Neural cell (in vitro differentiated cells): ENCODE measurements at regions not wholly inside any gene's neighbourhood (a gene's known extent, or its start where the extent isn't known, plus 50 kb on each side); places are given as distances from the start of the nearest gene placed in this dataset.

Experiments used
- H2AFZ ChIP-seq: fragments of 200-600, 300-800 bp; sonication (generic), shearing (Covaris generic); 2 replicates; pipeline ENCODE4 v1.6.0; 2014; ENCODE audit warnings: low read depth, mild to moderate bottlenecking, antibody characterized with exemption, low read length, moderate library complexity
- H3F3A ChIP-seq: fragments of 200-600 bp; shearing (Covaris generic); 2 replicates; pipeline ENCODE4 v1.6.1; 2016; ENCODE audit warnings: mild to moderate bottlenecking, moderate library complexity, mixed read lengths, antibody characterized with exemption, low read length; ENCODE audit not compliant: insufficient read depth, poor library complexity, severe bottlenecking
- H3K27ac ChIP-seq: fragments of 200-600, 300-800 bp; sonication (generic), shearing (Covaris generic); 2 replicates; pipeline ENCODE4 v1.5.1; 2014; ENCODE audit warnings: mild to moderate bottlenecking, low read length, moderate library complexity
- H3K27me3 ChIP-seq: fragments of 300-800, 200-600 bp; sonication (generic), shearing (Covaris generic); 2 replicates; pipeline ENCODE4 v1.6.0; 2014; ENCODE audit warnings: mild to moderate bottlenecking, low read depth, low read length, moderate library complexity; ENCODE audit not compliant: insufficient read depth
- H3K36me3 ChIP-seq: fragments of 300-800, 200-600 bp; sonication (generic), shearing (Covaris generic); 2 replicates; pipeline ENCODE4 v1.5.1; 2014; ENCODE audit warnings: mild to moderate bottlenecking, antibody characterized with exemption, low read length, moderate library complexity; ENCODE audit not compliant: insufficient read depth
- H3K4me2 ChIP-seq: fragments of 300-800, 200-600 bp; sonication (generic), shearing (Covaris generic); 2 replicates; pipeline ENCODE4 v1.6.0; 2014; ENCODE audit warnings: mild to moderate bottlenecking, low read length
- H3K4me3 ChIP-seq: fragments of 300-800, 200-600 bp; sonication (generic), shearing (Covaris generic); 2 replicates; pipeline ENCODE4 v1.5.1; 2014; ENCODE audit warnings: mild to moderate bottlenecking, low read length, moderate library complexity
- H3K79me2 ChIP-seq: fragments of 200-600 bp; shearing (Covaris generic); replicated peaks from 2 replicates; pipeline ENCODE4 v1.6.0; 2014; ENCODE audit warnings: mild to moderate bottlenecking, low read length, moderate library complexity; ENCODE audit not compliant: insufficient read depth
- H3K9ac ChIP-seq: fragments of 300-800, 200-600 bp; sonication (generic), shearing (Covaris generic); 2 replicates; pipeline ENCODE4 v1.6.1; 2016; ENCODE audit warnings: mild to moderate bottlenecking, low read length, mixed read lengths
- H3K9me2 ChIP-seq: fragments of 200-600 bp; shearing (Covaris generic); 2 replicates; pipeline ENCODE4 v1.6.1; 2016; ENCODE audit warnings: mild to moderate bottlenecking, low read length, mixed read lengths; ENCODE audit not compliant: insufficient read depth
- H3K9me3 ChIP-seq: fragments of 200-600, 300-800 bp; sonication (generic), shearing (Covaris generic); 2 replicates; pipeline ENCODE4 v1.6.1; 2016; ENCODE audit warnings: mild to moderate bottlenecking, mixed run types, low read length, moderate library complexity, mixed read lengths
- H4K20me1 ChIP-seq: fragments of 200-600 bp; shearing (Covaris generic); 2 replicates; pipeline ENCODE4 v1.6.1; 2016; ENCODE audit warnings: mild to moderate bottlenecking, mixed run types; ENCODE audit not compliant: insufficient read depth
- CTCF ChIP-seq: fragments of 450-650 bp; IDR thresholded peaks from 2 replicates; pipeline ENCODE4 v1.5.1; 2014; ENCODE audit warnings: antibody characterized with exemption, mild to moderate bottlenecking, moderate library complexity; ENCODE audit not compliant: poor library complexity, severe bottlenecking
- EP300 ChIP-seq: fragments of 450-650 bp; conservative IDR thresholded peaks from 2 replicates; pipeline ENCODE4 v1.6.1; 2014; ENCODE audit warnings: antibody characterized with exemption, mild to moderate bottlenecking, moderate library complexity; ENCODE audit not compliant: poor library complexity, severe bottlenecking
- EZH2 ChIP-seq: fragments of 200-600, 300-800 bp; shearing (Covaris generic), sonication (generic); IDR thresholded peaks from 2 replicates; pipeline ENCODE4 v1.6.1; 2014; ENCODE audit warnings: antibody characterized with exemption, low read length, borderline replicate concordance, mild to moderate bottlenecking; ENCODE audit not compliant: insufficient read depth, poor library complexity, severe bottlenecking
- MXI1 ChIP-seq: fragments of 450-650 bp; conservative IDR thresholded peaks from 2 replicates; pipeline ENCODE4 v1.6.1; 2014; ENCODE audit warnings: antibody characterized with exemption, mild to moderate bottlenecking; ENCODE audit not compliant: poor library complexity, severe bottlenecking
- POLR2AphosphoS5 ChIP-seq: IDR thresholded peaks from 2 replicates; pipeline ENCODE4 v1.6.1; 2012
- RAD21 ChIP-seq: fragments of 450-650 bp; conservative IDR thresholded peaks from 2 replicates; pipeline ENCODE4 v1.6.1; 2014; ENCODE audit warnings: antibody characterized with exemption, mild to moderate bottlenecking, moderate library complexity
- REST ChIP-seq: IDR thresholded peaks from 2 replicates; pipeline ENCODE4 v1.6.1; 2012; ENCODE audit warnings: borderline replicate concordance
- SMC3 ChIP-seq: fragments of 450-650 bp; conservative IDR thresholded peaks from 2 replicates; pipeline ENCODE4 v1.6.1; 2014; ENCODE audit warnings: antibody characterized with exemption, mild to moderate bottlenecking, moderate library complexity; ENCODE audit not compliant: poor library complexity
- TAF1 ChIP-seq: IDR thresholded peaks from 2 replicates; pipeline ENCODE4 v1.6.1; 2012; ENCODE audit warnings: low read depth

DNA sequence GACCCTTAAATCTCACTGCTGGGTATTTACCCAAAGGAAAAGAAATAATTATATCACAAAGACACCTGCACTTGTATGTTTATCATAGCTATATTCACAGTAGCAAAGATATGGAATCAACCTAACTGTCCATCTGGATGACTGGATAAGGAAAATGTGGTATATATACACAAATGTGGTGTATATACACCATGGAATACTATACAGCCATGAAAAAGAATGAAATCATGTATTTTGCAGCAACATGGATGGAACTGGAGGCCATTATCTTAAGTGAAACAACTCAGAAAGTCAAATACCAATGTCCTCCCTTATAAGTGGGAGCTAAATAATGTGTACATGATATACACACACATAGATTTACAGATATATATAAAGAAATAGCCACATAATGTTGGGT lies 168.2 kb downstream of the SH2D4B start:
- TF ChIP-seq RAD21 (no peak), EP300 (no peak), MXI1 (no peak), EZH2 (no peak), CTCF (no peak), TAF1 (no peak), REST (no peak)
- H3F3A ChIP-seq: no peaks in the 10 kb centered on the region
- H2AFZ ChIP-seq: no peak overlapping the region
- H3K27ac ChIP-seq: no peak overlapping the region
- no peaks in the 10 kb centered on the region for H3K9me3 ChIP-seq
- H3K27me3 ChIP-seq: no peaks in the 10 kb centered on the region
- H3K36me3 ChIP-seq: no peaks in the 10 kb centered on the region
- no peak overlapping the region for H3K4me3 ChIP-seq
- no peak overlapping the region for H3K9ac ChIP-seq
- H3K9me2 ChIP-seq: no peaks in the 10 kb centered on the region
- no peaks in the 10 kb centered on the region for H3K79me2 ChIP-seq
- no peaks in the 10 kb centered on the region for H4K20me1 ChIP-seq
- H3K4me2 ChIP-seq: no peak overlapping the region

DNA sequence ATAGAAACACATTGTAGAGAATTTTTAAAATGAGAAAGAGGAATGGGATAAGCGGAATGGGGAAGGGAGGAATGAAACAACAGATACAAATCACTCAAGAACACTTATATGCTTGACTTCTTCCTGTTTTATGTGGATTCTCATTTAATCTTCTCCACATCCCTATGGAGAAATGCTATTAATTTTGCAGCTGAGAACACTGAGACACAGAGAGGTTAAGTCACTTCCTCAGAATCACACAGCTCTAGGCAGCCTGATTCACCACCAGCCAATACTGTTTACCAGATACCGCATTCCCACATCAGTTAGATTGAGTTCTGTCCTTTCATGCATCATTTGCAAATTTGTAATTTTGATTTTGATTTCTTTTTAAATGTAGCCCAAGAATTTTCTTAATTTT lies 170.5 kb downstream of the SH2D4B start:
- H3K4me3 ChIP-seq: no peak overlapping the region
- H3K4me2 ChIP-seq: no peak overlapping the region
- no peak overlapping the region for H3K27ac ChIP-seq
- H2AFZ ChIP-seq: no peak overlapping the region
- H3K9ac ChIP-seq: no peak overlapping the region
- no peaks in the 10 kb centered on the region for H3F3A ChIP-seq
- no peaks in the 10 kb centered on the region for H3K9me3 ChIP-seq
- H3K9me2 ChIP-seq: no peaks in the 10 kb centered on the region
- TF ChIP-seq POLR2AphosphoS5: no peak
- TF ChIP-seq MXI1: no peak
- TF ChIP-seq RAD21: no peak
- no peak for TF ChIP-seq REST
- TF ChIP-seq TAF1: no peak
- no peak for TF ChIP-seq CTCF
- no peak for TF ChIP-seq SMC3
- no peaks in the 10 kb centered on the region for H3K79me2 ChIP-seq
- H3K27me3 ChIP-seq: no peaks in the 10 kb centered on the region
- H4K20me1 ChIP-seq: no peaks in the 10 kb centered on the region
- no peaks in the 10 kb centered on the region for H3K36me3 ChIP-seq
